GM23338 (cell line): ENCODE measurements at regions not wholly inside any gene's neighbourhood (a gene's known extent, or its start where the extent isn't known, plus 50 kb on each side); places are given as distances from the start of the nearest gene placed in this dataset.

ENCODE experiments used
- ATAC-seq: fragments of 200-7000 bp; cut with Tn5 transposase; 3 replicates; pipeline ENCODE4 v1.9.1; 2020
- DNase-seq: peaks from one replicate; pipeline ENCODE4 v3.0.0-alpha.2; 2015; ENCODE audit warnings: low spot score
- H2AFZ ChIP-seq: fragments of 200-600 bp; sonication (generic); 2 replicates; pipeline ENCODE4 v1.8.0; 2016; ENCODE audit warnings: antibody characterized with exemption, mild to moderate bottlenecking, moderate library complexity
- H3F3A ChIP-seq: fragments of 200-600 bp; sonication (generic); replicated peaks from 2 replicates; pipeline ENCODE4 v1.8.0; 2017; ENCODE audit warnings: antibody characterized with exemption, mixed run types, low read depth
- H3K27ac ChIP-seq: fragments of 200-600 bp; sonication (generic); 2 replicates; pipeline ENCODE4 v1.6.1; 2016; ENCODE audit warnings: low read depth
- H3K27me3 ChIP-seq: fragments of 200-600 bp; sonication (generic); 2 replicates; pipeline ENCODE4 v1.8.0; 2016; ENCODE audit warnings: mild to moderate bottlenecking, mixed run types, moderate library complexity; ENCODE audit not compliant: insufficient read depth
- H3K36me3 ChIP-seq: fragments of 200-600 bp; sonication (generic); 2 replicates; pipeline ENCODE4 v1.8.0; 2016; ENCODE audit warnings: mild to moderate bottlenecking; ENCODE audit not compliant: insufficient read depth
- H3K4me1 ChIP-seq: fragments of 200-600 bp; sonication (generic); 2 replicates; pipeline ENCODE4 v1.8.0; 2016; ENCODE audit warnings: mild to moderate bottlenecking, moderate library complexity; ENCODE audit not compliant: insufficient read depth
- H3K4me2 ChIP-seq: fragments of 200-600 bp; sonication (generic); 2 replicates; pipeline ENCODE4 v1.7.1; 2017; ENCODE audit warnings: mixed run types
- H3K4me3 ChIP-seq: fragments of 200-600 bp; sonication (generic); 2 replicates; pipeline ENCODE4 v1.6.1; 2016; ENCODE audit warnings: mixed run types
- H3K79me2 ChIP-seq: fragments of 200-600 bp; sonication (generic); replicated peaks from 2 replicates; pipeline ENCODE4 v1.8.0; 2017; ENCODE audit warnings: mild to moderate bottlenecking; ENCODE audit not compliant: insufficient read depth
- H3K9me2 ChIP-seq: fragments of 200-600 bp; sonication (generic); 2 replicates; pipeline ENCODE4 v1.8.0; 2017; ENCODE audit not compliant: insufficient read depth
- H4K20me1 ChIP-seq: fragments of 200-600 bp; sonication (generic); replicated peaks from 2 replicates; pipeline ENCODE4 v1.8.0; 2017; ENCODE audit warnings: mild to moderate bottlenecking; ENCODE audit not compliant: insufficient read depth
- H3K27ac Mint-ChIP-seq: 2 replicates; pipeline ENCODE4 v1.8.0; 2020; ENCODE audit warnings: inconsistent platforms, mild to moderate bottlenecking, moderate library complexity, mixed read lengths
- H3K27me3 Mint-ChIP-seq: 3 replicates; pipeline ENCODE4 v1.8.0; 2022; ENCODE audit warnings: low read depth, mild to moderate bottlenecking, moderate library complexity, mixed read lengths, inconsistent platforms; ENCODE audit not compliant: insufficient read depth, poor library complexity
- H3K36me3 Mint-ChIP-seq: 3 replicates; pipeline ENCODE4 v1.8.0; 2021; ENCODE audit warnings: low read depth, mild to moderate bottlenecking, inconsistent platforms, moderate library complexity, mixed read lengths
- H3K4me1 Mint-ChIP-seq: 3 replicates; pipeline ENCODE4 v1.8.0; 2020; ENCODE audit warnings: mild to moderate bottlenecking, inconsistent platforms, mixed read lengths
- H3K4me3 Mint-ChIP-seq: 3 replicates; pipeline ENCODE4 v1.8.0; 2021; ENCODE audit warnings: moderate library complexity, mild to moderate bottlenecking, inconsistent platforms, mixed read lengths
- H3K9me3 Mint-ChIP-seq: 3 replicates; pipeline ENCODE4 v1.8.0; 2020; ENCODE audit warnings: moderate library complexity, mild to moderate bottlenecking, inconsistent platforms, mixed read lengths
- CREB1 ChIP-seq: fragments of 250-450 bp; sonication (Bioruptor Pico); IDR thresholded peaks from 2 replicates; pipeline ENCODE4 v1.5.0; 2020; ENCODE audit warnings: low read depth, mild to moderate bottlenecking, moderate library complexity
- EZH2 ChIP-seq: fragments of 200-600 bp; sonication (generic); IDR thresholded peaks from one replicate; pipeline ENCODE4 v1.8.0; 2017; ENCODE audit warnings: antibody characterized with exemption, mild to moderate bottlenecking, low read depth; ENCODE audit not compliant: unreplicated experiment
- EZH2phosphoT487 ChIP-seq: fragments of 200-600 bp; sonication (generic); IDR thresholded peaks from one replicate; pipeline ENCODE4 v1.8.1; 2018; ENCODE audit warnings: antibody characterized with exemption; ENCODE audit not compliant: unreplicated experiment
- JUNB ChIP-seq: IDR thresholded peaks from one replicate; pipeline ENCODE4 v1.6.1; 2016; ENCODE audit warnings: antibody characterized with exemption; ENCODE audit not compliant: unreplicated experiment
- NANOG ChIP-seq: IDR thresholded peaks from 2 replicates; pipeline ENCODE4 v1.6.1; 2016; ENCODE audit warnings: antibody characterized with exemption, borderline replicate concordance
- POLR2AphosphoS5 ChIP-seq: IDR thresholded peaks from 2 replicates; pipeline ENCODE4 v1.6.1; 2016; ENCODE audit warnings: antibody characterized with exemption, low read depth
- STAT1 ChIP-seq: IDR thresholded peaks from one replicate; pipeline ENCODE4 v1.6.1; 2016; ENCODE audit warnings: antibody characterized with exemption; ENCODE audit not compliant: unreplicated experiment
- ZNF114 ChIP-seq: fragments of 250-450 bp; sonication (Bioruptor Pico); IDR thresholded peaks from 2 replicates; pipeline ENCODE4 v1.5.0; 2020; ENCODE audit warnings: mild to moderate bottlenecking, moderate library complexity
- ZNF331 ChIP-seq: fragments of 250-450 bp; sonication (Bioruptor Pico); IDR thresholded peaks from 2 replicates; pipeline ENCODE4 v1.5.0; 2020; ENCODE audit warnings: low read depth, mild to moderate bottlenecking, moderate library complexity
- TF ChIP-seq, protein P1 (sequence below), 2 experiments: fragments of 200-600 bp in 1 of 2; sonication (generic) in 1 of 2; conservative IDR thresholded peaks; 2 replicates each; pipeline versions ENCODE4 v1.5.1 to v1.6.1; 2016 to 2017; ENCODE audit warnings: antibody characterized with exemption in 2 of 2, low read depth in 2 of 2, mild to moderate bottlenecking in 2 of 2, moderate library complexity in 1 of 2
- TF ChIP-seq, protein P2 (sequence below): IDR thresholded peaks from 2 replicates; pipeline ENCODE4 v1.6.1; 2016; ENCODE audit warnings: antibody characterized with exemption
- TF ChIP-seq, protein P3 (sequence below): fragments of 250-450 bp; sonication (Bioruptor Pico); IDR thresholded peaks from 2 replicates; pipeline ENCODE4 v1.5.0; 2020; ENCODE audit warnings: mild to moderate bottlenecking, moderate library complexity
- TF ChIP-seq, protein P4 (sequence below): IDR thresholded peaks from one replicate; pipeline ENCODE4 v1.6.1; 2018; ENCODE audit warnings: antibody characterized with exemption; ENCODE audit not compliant: unreplicated experiment

DNA sequence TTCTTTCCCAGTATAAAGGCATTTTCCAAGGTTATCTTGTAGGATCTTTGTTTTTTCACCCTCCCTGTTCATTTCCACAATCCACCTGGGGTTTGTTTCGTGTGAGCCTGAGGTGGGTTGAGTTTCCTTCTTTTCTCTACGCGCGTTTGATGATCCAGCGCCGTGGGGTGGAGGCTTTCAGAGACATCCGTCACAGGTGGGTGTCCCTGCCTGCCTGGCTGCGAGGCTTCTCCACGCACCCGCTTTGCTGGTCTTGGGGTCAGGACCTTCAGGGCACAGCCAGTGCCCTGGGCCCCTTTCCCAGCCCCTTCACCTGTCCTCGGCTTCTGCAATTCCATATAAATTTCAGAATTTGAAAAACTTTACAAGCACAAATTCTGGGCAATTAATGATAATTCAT lies 109.0 kb upstream of the ALKAL2 start:
- H3K27me3 Mint-ChIP-seq: peaks cover 1% of the 10 kb centered on the region
- H3K9me3 Mint-ChIP-seq: no peaks in the 10 kb centered on the region
- no peaks in the 10 kb centered on the region for H3K9me2 ChIP-seq
- H3K27ac ChIP-seq: no peak overlapping the region
- H3K4me3 Mint-ChIP-seq: no peak overlapping the region
- H3K27me3 ChIP-seq: no peaks in the 10 kb centered on the region
- H2AFZ ChIP-seq: no peak overlapping the region
- no peaks in the 10 kb centered on the region for H3K36me3 ChIP-seq
- no peaks in the 10 kb centered on the region for H3K36me3 Mint-ChIP-seq
- no peaks in the 10 kb centered on the region for H3F3A ChIP-seq
- ATAC-seq: no peak
- H3K4me2 ChIP-seq: no peak overlapping the region
- H3K4me1 Mint-ChIP-seq: peaks cover 14% of the 10 kb centered on the region
- no peak overlapping the region for H3K4me3 ChIP-seq
- no peaks in the 10 kb centered on the region for H3K79me2 ChIP-seq
- TF ChIP-seq, protein P1, sequence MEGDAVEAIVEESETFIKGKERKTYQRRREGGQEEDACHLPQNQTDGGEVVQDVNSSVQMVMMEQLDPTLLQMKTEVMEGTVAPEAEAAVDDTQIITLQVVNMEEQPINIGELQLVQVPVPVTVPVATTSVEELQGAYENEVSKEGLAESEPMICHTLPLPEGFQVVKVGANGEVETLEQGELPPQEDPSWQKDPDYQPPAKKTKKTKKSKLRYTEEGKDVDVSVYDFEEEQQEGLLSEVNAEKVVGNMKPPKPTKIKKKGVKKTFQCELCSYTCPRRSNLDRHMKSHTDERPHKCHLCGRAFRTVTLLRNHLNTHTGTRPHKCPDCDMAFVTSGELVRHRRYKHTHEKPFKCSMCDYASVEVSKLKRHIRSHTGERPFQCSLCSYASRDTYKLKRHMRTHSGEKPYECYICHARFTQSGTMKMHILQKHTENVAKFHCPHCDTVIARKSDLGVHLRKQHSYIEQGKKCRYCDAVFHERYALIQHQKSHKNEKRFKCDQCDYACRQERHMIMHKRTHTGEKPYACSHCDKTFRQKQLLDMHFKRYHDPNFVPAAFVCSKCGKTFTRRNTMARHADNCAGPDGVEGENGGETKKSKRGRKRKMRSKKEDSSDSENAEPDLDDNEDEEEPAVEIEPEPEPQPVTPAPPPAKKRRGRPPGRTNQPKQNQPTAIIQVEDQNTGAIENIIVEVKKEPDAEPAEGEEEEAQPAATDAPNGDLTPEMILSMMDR (conservative IDR thresholded peaks at IDR 0.05; ENCODE audit: low read depth in 2 of 2): no peak
- TF ChIP-seq CREB1 (CRISPR knock-in tag) (no peak), ZNF114 (no peak), STAT1 (no peak), EZH2 (no peak), NANOG (no peak), JUNB (no peak), EZH2phosphoT487 (no peak), ZNF331 (CRISPR knock-in tag) (no peak), POLR2AphosphoS5 (no peak)
- TF ChIP-seq, protein P2, sequence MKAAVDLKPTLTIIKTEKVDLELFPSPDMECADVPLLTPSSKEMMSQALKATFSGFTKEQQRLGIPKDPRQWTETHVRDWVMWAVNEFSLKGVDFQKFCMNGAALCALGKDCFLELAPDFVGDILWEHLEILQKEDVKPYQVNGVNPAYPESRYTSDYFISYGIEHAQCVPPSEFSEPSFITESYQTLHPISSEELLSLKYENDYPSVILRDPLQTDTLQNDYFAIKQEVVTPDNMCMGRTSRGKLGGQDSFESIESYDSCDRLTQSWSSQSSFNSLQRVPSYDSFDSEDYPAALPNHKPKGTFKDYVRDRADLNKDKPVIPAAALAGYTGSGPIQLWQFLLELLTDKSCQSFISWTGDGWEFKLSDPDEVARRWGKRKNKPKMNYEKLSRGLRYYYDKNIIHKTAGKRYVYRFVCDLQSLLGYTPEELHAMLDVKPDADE: no peak
- TF ChIP-seq, protein P3, sequence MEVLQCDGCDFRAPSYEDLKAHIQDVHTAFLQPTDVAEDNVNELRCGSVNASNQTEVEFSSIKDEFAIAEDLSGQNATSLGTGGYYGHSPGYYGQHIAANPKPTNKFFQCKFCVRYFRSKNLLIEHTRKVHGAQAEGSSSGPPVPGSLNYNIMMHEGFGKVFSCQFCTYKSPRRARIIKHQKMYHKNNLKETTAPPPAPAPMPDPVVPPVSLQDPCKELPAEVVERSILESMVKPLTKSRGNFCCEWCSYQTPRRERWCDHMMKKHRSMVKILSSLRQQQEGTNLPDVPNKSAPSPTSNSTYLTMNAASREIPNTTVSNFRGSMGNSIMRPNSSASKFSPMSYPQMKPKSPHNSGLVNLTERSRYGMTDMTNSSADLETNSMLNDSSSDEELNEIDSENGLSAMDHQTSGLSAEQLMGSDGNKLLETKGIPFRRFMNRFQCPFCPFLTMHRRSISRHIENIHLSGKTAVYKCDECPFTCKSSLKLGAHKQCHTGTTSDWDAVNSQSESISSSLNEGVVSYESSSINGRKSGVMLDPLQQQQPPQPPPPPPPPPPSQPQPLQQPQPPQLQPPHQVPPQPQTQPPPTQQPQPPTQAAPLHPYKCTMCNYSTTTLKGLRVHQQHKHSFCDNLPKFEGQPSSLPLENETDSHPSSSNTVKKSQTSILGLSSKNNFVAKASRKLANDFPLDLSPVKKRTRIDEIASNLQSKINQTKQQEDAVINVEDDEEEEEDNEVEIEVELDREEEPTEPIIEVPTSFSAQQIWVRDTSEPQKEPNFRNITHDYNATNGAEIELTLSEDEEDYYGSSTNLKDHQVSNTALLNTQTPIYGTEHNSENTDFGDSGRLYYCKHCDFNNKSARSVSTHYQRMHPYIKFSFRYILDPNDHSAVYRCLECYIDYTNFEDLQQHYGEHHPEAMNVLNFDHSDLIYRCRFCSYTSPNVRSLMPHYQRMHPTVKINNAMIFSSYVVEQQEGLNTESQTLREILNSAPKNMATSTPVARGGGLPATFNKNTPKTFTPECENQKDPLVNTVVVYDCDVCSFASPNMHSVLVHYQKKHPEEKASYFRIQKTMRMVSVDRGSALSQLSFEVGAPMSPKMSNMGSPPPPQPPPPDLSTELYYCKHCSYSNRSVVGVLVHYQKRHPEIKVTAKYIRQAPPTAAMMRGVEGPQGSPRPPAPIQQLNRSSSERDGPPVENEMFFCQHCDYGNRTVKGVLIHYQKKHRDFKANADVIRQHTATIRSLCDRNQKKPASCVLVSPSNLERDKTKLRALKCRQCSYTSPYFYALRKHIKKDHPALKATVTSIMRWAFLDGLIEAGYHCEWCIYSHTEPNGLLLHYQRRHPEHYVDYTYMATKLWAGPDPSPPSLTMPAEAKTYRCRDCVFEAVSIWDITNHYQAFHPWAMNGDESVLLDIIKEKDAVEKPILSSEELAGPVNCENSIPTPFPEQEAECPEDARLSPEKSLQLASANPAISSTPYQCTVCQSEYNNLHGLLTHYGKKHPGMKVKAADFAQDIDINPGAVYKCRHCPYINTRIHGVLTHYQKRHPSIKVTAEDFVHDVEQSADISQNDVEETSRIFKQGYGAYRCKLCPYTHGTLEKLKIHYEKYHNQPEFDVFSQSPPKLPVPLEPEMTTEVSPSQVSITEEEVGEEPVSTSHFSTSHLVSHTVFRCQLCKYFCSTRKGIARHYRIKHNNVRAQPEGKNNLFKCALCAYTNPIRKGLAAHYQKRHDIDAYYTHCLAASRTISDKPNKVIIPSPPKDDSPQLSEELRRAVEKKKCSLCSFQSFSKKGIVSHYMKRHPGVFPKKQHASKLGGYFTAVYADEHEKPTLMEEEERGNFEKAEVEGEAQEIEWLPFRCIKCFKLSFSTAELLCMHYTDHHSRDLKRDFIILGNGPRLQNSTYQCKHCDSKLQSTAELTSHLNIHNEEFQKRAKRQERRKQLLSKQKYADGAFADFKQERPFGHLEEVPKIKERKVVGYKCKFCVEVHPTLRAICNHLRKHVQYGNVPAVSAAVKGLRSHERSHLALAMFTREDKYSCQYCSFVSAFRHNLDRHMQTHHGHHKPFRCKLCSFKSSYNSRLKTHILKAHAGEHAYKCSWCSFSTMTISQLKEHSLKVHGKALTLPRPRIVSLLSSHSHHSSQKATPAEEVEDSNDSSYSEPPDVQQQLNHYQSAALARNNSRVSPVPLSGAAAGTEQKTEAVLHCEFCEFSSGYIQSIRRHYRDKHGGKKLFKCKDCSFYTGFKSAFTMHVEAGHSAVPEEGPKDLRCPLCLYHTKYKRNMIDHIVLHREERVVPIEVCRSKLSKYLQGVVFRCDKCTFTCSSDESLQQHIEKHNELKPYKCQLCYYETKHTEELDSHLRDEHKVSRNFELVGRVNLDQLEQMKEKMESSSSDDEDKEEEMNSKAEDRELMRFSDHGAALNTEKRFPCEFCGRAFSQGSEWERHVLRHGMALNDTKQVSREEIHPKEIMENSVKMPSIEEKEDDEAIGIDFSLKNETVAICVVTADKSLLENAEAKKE: no peak
- TF ChIP-seq, protein P4, sequence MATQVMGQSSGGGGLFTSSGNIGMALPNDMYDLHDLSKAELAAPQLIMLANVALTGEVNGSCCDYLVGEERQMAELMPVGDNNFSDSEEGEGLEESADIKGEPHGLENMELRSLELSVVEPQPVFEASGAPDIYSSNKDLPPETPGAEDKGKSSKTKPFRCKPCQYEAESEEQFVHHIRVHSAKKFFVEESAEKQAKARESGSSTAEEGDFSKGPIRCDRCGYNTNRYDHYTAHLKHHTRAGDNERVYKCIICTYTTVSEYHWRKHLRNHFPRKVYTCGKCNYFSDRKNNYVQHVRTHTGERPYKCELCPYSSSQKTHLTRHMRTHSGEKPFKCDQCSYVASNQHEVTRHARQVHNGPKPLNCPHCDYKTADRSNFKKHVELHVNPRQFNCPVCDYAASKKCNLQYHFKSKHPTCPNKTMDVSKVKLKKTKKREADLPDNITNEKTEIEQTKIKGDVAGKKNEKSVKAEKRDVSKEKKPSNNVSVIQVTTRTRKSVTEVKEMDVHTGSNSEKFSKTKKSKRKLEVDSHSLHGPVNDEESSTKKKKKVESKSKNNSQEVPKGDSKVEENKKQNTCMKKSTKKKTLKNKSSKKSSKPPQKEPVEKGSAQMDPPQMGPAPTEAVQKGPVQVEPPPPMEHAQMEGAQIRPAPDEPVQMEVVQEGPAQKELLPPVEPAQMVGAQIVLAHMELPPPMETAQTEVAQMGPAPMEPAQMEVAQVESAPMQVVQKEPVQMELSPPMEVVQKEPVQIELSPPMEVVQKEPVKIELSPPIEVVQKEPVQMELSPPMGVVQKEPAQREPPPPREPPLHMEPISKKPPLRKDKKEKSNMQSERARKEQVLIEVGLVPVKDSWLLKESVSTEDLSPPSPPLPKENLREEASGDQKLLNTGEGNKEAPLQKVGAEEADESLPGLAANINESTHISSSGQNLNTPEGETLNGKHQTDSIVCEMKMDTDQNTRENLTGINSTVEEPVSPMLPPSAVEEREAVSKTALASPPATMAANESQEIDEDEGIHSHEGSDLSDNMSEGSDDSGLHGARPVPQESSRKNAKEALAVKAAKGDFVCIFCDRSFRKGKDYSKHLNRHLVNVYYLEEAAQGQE: no peak
- H3K27ac Mint-ChIP-seq: no peak overlapping the region
- DNase-seq: no peak
- no peaks in the 10 kb centered on the region for H3K4me1 ChIP-seq
- no peaks in the 10 kb centered on the region for H4K20me1 ChIP-seq
